ENCODE measurements at regions not wholly inside any gene's neighbourhood (a gene's known extent, or its start where the extent isn't known, plus 50 kb on each side); places are given as distances from the start of the nearest gene placed in this dataset.

GRCh38 chr10:121352231-121352855 lies 245.9 kb downstream of the FGFR2 start:
- dilution Hi-C loops (cut with MboI; ENCODE audit: extremely low pct_ligation_motif_present, low sequenced_read_pairs): no loop called here
- Histone ChIP-seq H3K4me1 (ENCODE audit: control insufficient read depth, extremely low read depth, insufficient read depth, low read length) (no peaks in the 10 kb centered on the region), H2AFZ (ENCODE audit: control insufficient read depth, low read length) (no peak overlapping the region), H3K9me3 (ENCODE audit: control insufficient read depth, low read depth, low read length) (no peaks in the 10 kb centered on the region), H4K20me1 (ENCODE audit: control insufficient read depth, extremely low read depth, insufficient read depth, low read length) (no peaks in the 10 kb centered on the region), H3K27me3 (ENCODE audit: control insufficient read depth, extremely low read depth, insufficient read depth, low read length) (no peaks in the 10 kb centered on the region), H3K27ac (ENCODE audit: control insufficient read depth, insufficient read depth, low read length) (no peak overlapping the region), H3K9ac (ENCODE audit: control insufficient read depth, extremely low read depth, insufficient read depth, low read length) (no peak overlapping the region), H3K79me2 (ENCODE audit: control insufficient read depth, insufficient read depth, low read length) (no peaks in the 10 kb centered on the region), H3K4me2 (ENCODE audit: control insufficient read depth, extremely low read depth, insufficient read depth, low read depth, low read length) (no peak overlapping the region), H3K36me3 (ENCODE audit: control insufficient read depth in 2 of 2, extremely low read depth in 1 of 2, insufficient read depth in 2 of 2, low read length in 2 of 2) (no peaks in the 10 kb centered on the region), H3K9me1 (ENCODE audit: control insufficient read depth, extremely low read depth, insufficient read depth, low read length) (no peaks in the 10 kb centered on the region), H3K4me3 (ENCODE audit: control insufficient read depth in 2 of 3, extremely low read depth in 1 of 3, insufficient read depth in 2 of 3, low read depth in 1 of 3, low read length in 3 of 3) (no peak overlapping the region)
- no peak for DNase-seq (ENCODE audit: low read depth, low spot score)
- peak; percentile 34 for FAIRE-seq
- no peak for TF ChIP-seq EZH2 (IDR thresholded peaks at IDR 0.05; ENCODE audit: low read length)
- no peak for TF ChIP-seq CTCF (optimal IDR thresholded peaks at IDR 0.05 in 1 of 3, IDR thresholded peaks at IDR 0.05 in 1 of 3, conservative IDR thresholded peaks at IDR 0.05 in 1 of 3; ENCODE audit: extremely low read depth in 1 of 3, insufficient read depth in 2 of 3, low read length in 3 of 3)

GRCh38 chr10:121355161-121355560 lies 243.1 kb downstream of the FGFR2 start:
- dilution Hi-C loops (cut with MboI; ENCODE audit: extremely low pct_ligation_motif_present, low sequenced_read_pairs): no loop called here
- H3K79me2 ChIP-seq (ENCODE audit: control insufficient read depth, insufficient read depth, low read length): no peaks in the 10 kb centered on the region
- H2AFZ ChIP-seq (ENCODE audit: control insufficient read depth, low read length): no peak overlapping the region
- DNase-seq (ENCODE audit: low read depth, low spot score): no peak
- TF ChIP-seq CTCF (optimal IDR thresholded peaks at IDR 0.05 in 1 of 3, IDR thresholded peaks at IDR 0.05 in 1 of 3, conservative IDR thresholded peaks at IDR 0.05 in 1 of 3; ENCODE audit: extremely low read depth in 1 of 3, insufficient read depth in 2 of 3, low read length in 3 of 3): no peak
- no peak for TF ChIP-seq EZH2 (IDR thresholded peaks at IDR 0.05; ENCODE audit: low read length)
- H3K36me3 ChIP-seq (ENCODE audit: control insufficient read depth in 2 of 2, extremely low read depth in 1 of 2, insufficient read depth in 2 of 2, low read length in 2 of 2): no peaks in the 10 kb centered on the region
- no peaks in the 10 kb centered on the region for H3K27me3 ChIP-seq (ENCODE audit: control insufficient read depth, extremely low read depth, insufficient read depth, low read length)
- no peak overlapping the region for H3K4me2 ChIP-seq (ENCODE audit: control insufficient read depth, extremely low read depth, insufficient read depth, low read depth, low read length)
- no peaks in the 10 kb centered on the region for H3K4me1 ChIP-seq (ENCODE audit: control insufficient read depth, extremely low read depth, insufficient read depth, low read length)
- no peaks in the 10 kb centered on the region for H4K20me1 ChIP-seq (ENCODE audit: control insufficient read depth, extremely low read depth, insufficient read depth, low read length)
- FAIRE-seq: no peak
- H3K4me3 ChIP-seq (ENCODE audit: control insufficient read depth in 2 of 3, extremely low read depth in 1 of 3, insufficient read depth in 2 of 3, low read depth in 1 of 3, low read length in 3 of 3): no peak overlapping the region
- no peaks in the 10 kb centered on the region for H3K9me1 ChIP-seq (ENCODE audit: control insufficient read depth, extremely low read depth, insufficient read depth, low read length)
- no peak overlapping the region for H3K27ac ChIP-seq (ENCODE audit: control insufficient read depth, insufficient read depth, low read length)
- H3K9me3 ChIP-seq (ENCODE audit: control insufficient read depth, low read depth, low read length): no peaks in the 10 kb centered on the region
- H3K9ac ChIP-seq (ENCODE audit: control insufficient read depth, extremely low read depth, insufficient read depth, low read length): no peak overlapping the region
